CD4-positive, alpha-beta T cell treated with Interleukin-6 for 4 hours (primary cell): ENCODE measurements at regions not wholly inside any gene's neighbourhood (a gene's known extent, or its start where the extent isn't known, plus 50 kb on each side); places are given as distances from the start of the nearest gene placed in this dataset.
"Not testable (repeated sequence)": the region's sequence is repeated elsewhere in the genome, so short reads cannot be mapped to it uniquely, and the experiment has no call there.

Experiments used
- DNase-seq: peaks from one replicate; pipeline ENCODE4 v3.0.0-alpha.2; 2020; ENCODE audit warnings: mixed read lengths

DNA sequence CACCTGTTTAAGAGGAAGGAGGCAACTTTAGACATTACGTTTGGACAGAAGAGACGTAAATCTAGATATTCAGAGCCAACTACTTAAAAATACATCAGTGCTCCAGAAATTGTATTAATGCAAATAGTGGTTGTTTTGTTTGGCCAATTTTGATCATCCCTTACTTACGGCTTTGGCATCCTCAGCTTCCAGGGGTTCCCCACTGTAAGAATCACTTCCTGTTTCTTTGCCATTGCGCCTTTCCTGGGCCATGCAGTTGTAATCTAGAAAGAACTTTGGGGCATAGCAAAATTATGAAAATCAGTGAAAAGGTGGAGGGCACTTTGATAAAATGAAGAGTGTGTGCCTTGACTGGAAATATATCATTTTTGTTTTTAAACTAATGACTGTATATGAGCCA lies 537.2 kb upstream of the TLE4 start:
- DNase-seq = no peak

DNA sequence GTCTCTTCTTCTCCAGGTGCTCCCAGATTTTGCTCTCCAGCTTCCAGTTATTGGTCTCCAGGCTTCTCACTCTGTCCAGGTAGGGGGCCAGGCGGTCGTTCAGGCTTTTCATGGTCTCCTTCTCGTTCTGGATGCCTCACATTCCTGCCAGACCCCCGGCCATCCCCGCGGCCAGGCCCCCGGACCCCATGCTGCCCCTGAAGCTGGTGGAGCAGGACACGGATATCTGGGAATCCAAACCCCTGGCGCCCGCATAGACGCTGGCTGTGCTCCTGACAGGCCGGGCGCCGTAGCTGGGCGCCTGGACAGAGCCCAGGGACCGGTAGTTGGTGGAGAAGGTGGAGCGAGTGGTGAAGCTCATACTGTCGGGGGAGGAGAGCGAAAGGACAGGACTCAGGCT lies 534.4 kb upstream of the TLE4 start:
- DNase-seq = no peak

GRCh38 chr9:79040671-79041070 lies 531.1 kb upstream of the TLE4 start:
- DNase-seq = no peak

DNA sequence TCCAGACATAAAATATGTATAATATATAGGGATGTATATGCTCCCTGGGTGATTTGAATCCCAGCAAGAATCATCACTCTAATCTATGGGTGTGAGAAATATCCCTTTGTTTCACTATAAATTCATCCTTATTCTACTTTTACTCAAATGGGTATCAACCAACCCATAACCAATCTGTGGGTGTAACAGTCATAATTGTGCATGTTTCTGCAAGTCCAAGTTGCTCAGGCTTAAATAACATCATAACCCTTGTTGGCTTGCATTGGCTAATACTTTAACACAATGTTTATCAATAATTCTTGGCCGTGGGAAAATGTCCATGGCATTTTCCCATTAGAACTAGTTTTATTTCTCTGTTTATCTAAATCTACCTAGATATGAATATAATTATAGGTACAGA lies 530.5 kb upstream of the TLE4 start:
- DNase-seq = no peak

- no peak for DNase-seq
Measured at GRCh38 chr9:79043916-79044315, 527.8 kb upstream of the TLE4 start.

DNA sequence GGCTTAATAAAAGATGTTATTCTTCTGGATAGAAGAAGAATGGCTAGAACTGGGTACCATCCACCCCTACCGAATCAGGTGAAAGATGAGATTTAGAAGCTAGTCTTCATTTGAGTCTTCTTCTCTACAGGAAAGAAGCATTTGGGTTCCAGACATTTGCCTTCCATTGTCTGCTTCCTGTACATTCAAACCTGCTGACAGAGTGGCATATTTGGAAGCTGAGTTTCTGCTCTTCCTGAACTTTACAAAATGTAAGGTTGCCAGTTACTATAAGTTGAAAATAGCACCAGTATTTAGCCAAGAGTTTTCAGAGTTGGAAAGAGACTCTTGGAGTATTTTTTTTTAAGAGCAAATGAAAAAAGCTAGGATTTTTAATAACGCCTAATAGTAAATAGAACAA lies 525.4 kb upstream of the TLE4 start:
- DNase-seq = no peak

- no peak for DNase-seq
Measured at GRCh38 chr9:79049371-79049770, 522.4 kb upstream of the TLE4 start.

GRCh38 chr9:79053598-79053997 lies 518.2 kb upstream of the TLE4 start:
- DNase-seq = no peak

DNA sequence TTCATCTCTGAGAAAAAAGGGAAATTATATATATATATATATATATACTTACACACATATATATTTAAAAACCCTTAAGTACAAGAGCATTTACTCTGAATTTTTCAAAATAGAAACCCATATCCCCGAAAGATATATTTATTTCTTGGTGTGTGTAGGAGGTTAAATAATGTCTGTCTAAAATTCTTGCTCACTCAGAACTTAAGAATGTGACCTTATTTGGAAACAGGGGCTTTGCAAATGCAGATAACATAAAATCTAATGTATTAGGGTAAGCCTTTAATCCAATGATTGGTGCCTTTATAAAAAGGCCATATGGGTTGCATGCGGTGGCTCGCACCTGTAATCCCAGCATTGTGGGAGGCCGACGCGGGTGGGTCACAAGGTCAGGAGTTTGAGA lies 517.3 kb upstream of the TLE4 start:
- no peak for DNase-seq

DNA sequence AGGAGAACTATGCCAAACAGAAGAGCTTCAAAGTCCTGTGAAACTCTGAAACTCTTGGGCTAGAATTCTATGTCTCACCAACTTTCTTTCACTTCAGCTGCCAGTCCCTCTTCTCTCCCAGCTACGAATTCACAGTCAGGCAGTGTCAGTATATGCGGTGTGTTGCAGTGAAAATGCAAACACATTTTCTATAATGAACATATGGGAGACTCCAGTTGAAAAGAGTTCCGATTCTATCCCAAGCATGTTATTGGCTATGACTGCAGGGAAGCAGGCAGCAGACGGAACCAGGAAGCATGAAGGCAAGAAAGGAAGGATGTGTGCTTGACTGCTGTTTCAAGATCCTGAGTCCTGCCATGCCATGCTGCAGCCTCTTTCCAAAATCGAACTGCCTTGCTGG lies 515.7 kb upstream of the TLE4 start:
- no peak for DNase-seq

GRCh38 chr9:79057576-79057975 lies 514.2 kb upstream of the TLE4 start:
- no peak for DNase-seq

DNA sequence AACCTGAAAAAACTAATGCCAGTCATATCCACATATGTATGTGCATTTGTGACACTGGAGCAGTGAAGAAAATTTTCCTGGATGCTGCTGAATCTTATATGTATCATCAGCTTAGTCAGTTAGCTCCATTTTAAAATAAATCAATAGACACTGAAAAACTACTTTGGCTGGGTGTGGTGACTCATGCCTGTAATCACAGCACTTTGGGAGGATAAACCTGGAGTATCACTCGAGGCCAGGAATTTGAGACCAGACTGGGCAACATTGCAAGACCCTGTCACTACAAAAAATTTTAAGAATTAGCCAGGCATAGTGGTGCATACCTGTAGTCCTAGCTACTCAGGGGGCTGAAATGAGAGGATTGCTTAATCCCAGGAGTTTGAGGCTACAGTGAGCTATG lies 511.0 kb upstream of the TLE4 start:
- no peak for DNase-seq

DNA sequence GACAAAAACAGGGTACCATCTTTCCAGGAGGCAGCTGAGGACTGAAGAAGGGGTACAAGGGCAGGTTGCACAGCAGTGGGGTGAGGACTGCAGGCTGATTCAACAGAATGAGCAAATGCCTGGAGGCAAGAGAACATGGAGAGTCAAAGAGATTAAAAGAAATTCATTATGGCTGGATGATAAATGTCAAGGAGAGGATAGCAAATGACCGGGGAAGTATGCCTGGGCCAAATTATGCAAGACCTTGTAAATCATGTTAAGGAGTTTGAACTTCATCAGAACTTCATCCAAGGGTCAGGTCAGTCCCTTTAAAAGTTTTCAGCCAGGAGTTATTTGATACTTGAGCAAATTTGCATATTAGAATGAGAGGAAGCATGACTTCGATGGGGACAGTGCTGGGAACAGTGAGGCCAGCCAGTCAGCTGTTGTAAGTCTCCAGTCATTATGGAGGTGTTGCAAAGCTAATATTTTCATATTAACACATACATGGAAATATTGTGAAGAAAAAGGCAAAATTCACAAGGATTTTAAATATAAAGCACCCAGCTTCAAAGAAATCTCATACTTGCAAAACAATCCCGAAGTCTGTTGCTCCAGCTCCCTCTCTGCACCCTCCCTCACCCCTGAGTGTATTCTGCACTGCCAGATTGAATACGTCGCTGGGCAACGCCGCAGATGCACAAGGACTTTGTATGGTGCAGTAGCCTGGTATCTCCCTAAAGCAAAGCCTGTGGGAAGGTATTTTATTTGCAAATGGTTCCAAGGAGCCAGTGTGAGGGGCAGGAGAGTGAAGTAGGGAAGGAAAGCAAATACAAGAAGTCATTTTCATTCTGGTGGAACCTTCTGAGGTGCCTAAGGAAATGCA lies 509.8 kb upstream of the TLE4 start:
- no peak for DNase-seq

DNA sequence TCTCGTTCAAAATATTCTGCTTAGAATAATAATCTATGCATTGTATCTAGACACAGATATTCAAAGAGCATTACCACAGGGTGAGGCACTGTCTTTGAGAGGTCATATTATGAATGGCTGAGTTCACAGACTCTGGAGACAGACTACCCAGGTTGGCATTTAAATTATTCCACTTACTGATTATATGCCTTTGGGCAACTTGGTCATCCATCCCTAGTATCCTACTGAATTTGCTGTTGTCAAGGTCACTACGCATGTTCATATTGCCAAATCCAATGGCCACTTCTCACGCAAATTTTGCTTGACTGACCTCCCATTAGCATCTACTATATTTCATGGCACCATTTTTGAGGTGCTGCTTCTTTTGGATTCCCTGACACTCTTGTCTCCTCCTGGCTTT lies 498.6 kb upstream of the TLE4 start:
- DNase-seq = no peak

DNA sequence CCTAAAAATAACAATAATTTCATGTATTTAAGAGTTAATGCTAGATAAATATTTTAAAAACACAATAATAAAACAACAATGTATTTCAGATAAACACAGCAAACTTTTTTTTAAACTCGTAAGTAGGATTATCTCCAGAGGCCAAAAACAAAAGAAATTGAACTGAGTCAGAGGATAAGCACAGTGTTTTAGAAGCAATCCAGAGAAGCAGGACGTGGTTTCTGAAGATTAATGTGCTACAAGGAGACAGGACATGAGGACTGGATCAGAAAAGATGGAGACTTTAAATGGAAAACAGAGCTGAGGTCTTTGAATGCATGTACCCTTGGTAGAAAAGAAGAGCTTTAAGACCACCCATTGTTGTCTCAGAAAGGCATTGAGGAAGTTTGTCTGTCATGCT lies 491.2 kb upstream of the TLE4 start:
- no peak for DNase-seq

GRCh38 chr9:79083621-79084020 lies 488.1 kb upstream of the TLE4 start:
- no peak for DNase-seq

- DNase-seq = no peak
Measured at GRCh38 chr9:79087133-79087532, 484.6 kb upstream of the TLE4 start.

DNA sequence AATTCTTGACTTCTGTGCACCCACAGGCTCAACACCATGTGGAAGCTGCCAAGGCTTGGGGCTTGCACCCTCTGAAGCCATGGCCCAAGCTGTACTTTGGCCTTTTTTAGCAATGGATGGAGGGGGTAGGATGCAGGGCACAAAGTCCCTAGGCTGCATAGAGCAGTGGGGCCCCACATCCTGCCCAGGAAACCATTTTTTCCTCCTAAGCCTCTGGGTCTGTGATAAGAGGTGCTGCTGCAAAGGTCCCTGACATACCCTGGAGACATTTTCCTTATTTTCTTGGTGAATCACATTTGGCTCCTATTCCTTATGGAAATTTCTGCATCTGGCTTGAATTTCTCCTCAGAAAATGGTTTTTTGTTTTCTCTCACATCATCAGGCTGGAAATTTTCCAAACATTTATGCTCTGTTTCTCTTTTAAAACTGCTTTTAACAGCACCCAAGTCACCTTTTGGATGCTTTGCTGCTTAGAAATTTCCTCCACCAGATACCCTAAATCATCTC lies 482.7 kb upstream of the TLE4 start:
- no peak for DNase-seq

DNA sequence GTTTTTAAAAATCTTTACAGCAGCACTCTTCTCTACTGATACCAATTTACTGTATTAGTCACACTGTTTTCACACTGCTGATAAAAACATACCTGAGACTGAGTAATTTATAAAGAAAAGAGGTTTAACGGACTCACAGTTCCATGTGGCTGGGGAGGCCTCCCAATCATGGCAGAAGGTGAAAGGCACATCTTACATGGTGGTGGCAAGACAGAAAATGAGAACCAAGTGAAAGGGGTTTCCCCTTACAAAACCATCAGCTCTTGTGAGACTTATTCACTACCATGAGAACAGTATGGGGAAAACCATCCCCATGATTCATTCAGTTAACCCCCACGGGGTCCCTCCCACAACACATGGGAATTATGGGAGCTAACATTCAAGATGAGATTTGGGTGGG lies 481.9 kb upstream of the TLE4 start:
- DNase-seq = not testable (repeated sequence)

- not testable (repeated sequence) for DNase-seq
Measured at GRCh38 chr9:79103257-79103656, 468.5 kb upstream of the TLE4 start.

DNA sequence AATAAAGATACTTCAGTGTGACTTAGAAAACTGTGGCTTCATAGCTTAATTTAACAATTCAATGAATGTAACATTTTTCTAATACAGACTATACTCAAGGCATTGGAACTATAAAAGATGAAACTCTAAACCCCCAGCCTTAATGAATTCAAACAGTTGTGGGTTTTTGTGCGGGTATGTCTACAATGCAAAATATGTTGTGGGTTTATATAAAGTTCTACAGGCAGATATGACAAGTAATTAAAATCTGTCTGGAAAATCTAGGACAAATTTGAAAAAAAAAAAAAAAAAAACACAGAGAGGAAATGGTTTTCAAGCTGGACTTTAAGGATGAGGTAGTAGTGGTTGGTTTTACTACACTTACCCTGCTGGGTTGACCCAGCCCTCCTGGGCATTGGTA lies 467.5 kb upstream of the TLE4 start:
- DNase-seq = no peak

- no peak for DNase-seq
Measured at GRCh38 chr9:79104951-79105350, 466.8 kb upstream of the TLE4 start.

DNA sequence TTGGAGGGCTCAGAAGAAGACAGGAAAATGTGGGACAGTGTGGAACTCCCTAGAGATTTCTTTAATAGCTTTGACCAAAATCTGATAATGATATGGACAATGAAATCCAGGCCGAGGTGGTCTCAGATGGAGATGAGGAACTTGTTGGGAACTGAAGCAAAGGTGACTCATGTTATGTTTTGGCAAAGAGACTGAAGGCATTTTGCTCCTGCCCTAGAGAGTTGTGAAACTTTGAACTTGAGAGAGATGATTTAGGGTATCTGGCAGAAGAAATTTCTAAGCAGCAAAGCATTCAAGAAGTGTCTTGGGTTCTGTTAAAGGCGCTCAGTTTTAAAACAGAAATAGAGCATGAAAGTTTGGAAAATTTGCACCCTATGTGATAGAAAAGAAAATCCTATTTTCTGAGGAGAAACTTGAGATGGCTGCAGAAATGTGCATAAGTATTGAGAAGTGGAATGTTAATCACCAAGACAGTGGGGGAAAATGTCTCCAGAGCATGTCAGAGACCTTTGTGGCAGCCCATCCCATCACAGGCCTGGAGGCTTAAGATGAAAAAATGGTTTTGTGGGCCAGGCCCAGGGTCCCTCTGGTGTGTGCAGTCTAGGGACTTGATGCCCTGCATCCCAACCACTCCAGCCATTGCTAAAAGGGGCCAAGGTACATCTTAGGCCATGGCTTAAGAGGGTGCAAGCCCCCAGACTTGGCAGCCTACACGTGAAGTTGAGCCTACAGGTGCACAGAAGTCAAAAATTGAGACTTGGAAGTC lies 463.7 kb upstream of the TLE4 start:
- DNase-seq = no peak

- DNase-seq = no peak
Measured at GRCh38 chr9:79111653-79112052, 460.1 kb upstream of the TLE4 start.
